ENCODE measurements at regions not wholly inside any gene's neighbourhood (a gene's known extent, or its start where the extent isn't known, plus 50 kb on each side); places are given as distances from the start of the nearest gene placed in this dataset.

DNA sequence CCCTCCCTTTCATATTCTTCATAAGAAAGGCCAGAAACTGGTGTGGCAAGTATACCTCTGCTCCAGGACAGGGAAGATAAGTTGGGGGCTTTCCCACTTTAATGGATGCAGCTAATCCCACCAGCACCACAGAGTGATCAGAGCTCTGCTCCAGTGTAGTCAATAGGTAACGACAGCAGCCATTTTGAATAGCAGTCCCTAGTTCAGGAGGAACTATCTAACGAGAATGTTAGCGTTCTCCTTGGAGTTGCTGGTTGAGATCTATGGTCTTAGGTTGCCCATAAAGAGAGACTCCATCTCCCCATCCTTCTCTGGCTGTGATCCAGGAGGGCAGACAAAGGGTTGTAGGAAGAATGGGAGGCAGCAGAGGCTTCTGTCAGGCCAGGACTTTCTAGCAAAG is 64.0 kb upstream of the CCDC90B start:
- TF ChIP-seq EZH2 (IDR thresholded peaks at IDR 0.05; ENCODE audit: low read depth, low read length, severe bottlenecking) (no peak), SP1 (IDR thresholded peaks at IDR 0.05; ENCODE audit: low read depth, low read length) (no peak), SUZ12 (IDR thresholded peaks at IDR 0.05; ENCODE audit: low read length) (no peak), CBX8 (IDR thresholded peaks at IDR 0.05; ENCODE audit: borderline replicate concordance, low read depth, low read length) (no peak), RAD21 (IDR thresholded peaks at IDR 0.05 in 1 of 2, conservative IDR thresholded peaks at IDR 0.05 in 1 of 2; ENCODE audit: low read depth in 2 of 2, low read length in 2 of 2) (no peak)
- TF ChIP-seq, protein P1, sequence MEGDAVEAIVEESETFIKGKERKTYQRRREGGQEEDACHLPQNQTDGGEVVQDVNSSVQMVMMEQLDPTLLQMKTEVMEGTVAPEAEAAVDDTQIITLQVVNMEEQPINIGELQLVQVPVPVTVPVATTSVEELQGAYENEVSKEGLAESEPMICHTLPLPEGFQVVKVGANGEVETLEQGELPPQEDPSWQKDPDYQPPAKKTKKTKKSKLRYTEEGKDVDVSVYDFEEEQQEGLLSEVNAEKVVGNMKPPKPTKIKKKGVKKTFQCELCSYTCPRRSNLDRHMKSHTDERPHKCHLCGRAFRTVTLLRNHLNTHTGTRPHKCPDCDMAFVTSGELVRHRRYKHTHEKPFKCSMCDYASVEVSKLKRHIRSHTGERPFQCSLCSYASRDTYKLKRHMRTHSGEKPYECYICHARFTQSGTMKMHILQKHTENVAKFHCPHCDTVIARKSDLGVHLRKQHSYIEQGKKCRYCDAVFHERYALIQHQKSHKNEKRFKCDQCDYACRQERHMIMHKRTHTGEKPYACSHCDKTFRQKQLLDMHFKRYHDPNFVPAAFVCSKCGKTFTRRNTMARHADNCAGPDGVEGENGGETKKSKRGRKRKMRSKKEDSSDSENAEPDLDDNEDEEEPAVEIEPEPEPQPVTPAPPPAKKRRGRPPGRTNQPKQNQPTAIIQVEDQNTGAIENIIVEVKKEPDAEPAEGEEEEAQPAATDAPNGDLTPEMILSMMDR (IDR thresholded peaks at IDR 0.05; ENCODE audit: control extremely low read depth in 1 of 3, insufficient read depth in 1 of 3, low read depth in 1 of 3, low read length in 3 of 3) = no peak
- TF ChIP-seq, protein P2, sequence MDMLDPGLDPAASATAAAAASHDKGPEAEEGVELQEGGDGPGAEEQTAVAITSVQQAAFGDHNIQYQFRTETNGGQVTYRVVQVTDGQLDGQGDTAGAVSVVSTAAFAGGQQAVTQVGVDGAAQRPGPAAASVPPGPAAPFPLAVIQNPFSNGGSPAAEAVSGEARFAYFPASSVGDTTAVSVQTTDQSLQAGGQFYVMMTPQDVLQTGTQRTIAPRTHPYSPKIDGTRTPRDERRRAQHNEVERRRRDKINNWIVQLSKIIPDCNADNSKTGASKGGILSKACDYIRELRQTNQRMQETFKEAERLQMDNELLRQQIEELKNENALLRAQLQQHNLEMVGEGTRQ (IDR thresholded peaks at IDR 0.05; ENCODE audit: low read length) = no peak
- TF ChIP-seq, protein P3, sequence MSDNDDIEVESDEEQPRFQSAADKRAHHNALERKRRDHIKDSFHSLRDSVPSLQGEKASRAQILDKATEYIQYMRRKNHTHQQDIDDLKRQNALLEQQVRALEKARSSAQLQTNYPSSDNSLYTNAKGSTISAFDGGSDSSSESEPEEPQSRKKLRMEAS (IDR thresholded peaks at IDR 0.05) = no peak

Data from H1 (cell line).